ENCODE measurements at regions not wholly inside any gene's neighbourhood (a gene's known extent, or its start where the extent isn't known, plus 50 kb on each side); places are given as distances from the start of the nearest gene placed in this dataset.

DNA sequence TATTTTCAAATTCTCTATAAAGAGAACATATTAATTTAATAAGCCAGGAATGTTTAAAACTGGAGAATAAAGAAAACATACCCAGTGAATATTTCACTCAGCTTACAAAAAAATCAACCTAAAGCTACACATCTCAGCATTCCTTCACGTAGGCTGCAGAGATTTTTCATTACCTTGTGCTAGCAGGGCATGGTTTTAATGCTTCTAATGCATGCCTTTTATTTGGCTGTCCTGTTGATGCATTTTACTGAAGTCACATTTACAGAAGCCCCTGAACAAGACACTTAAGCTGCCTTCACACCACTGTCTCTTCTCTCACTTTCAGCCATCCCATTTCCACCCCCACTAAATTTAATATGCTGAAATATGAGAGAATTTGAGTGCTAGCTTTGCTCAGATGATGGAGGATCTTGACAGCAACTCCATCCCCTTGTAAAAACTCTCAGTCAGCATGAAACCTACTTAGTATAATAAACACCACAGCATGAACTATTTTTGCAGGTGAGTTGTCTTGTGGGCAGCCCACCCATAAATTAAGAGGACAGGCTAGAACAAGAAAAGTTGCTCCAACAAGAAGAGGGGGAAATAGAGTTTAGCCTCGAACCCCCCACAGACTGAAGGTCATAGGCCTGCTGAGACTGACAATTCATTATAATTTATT is 159.4 kb downstream of the SIM1 start:
- TF ChIP-seq, protein P1, sequence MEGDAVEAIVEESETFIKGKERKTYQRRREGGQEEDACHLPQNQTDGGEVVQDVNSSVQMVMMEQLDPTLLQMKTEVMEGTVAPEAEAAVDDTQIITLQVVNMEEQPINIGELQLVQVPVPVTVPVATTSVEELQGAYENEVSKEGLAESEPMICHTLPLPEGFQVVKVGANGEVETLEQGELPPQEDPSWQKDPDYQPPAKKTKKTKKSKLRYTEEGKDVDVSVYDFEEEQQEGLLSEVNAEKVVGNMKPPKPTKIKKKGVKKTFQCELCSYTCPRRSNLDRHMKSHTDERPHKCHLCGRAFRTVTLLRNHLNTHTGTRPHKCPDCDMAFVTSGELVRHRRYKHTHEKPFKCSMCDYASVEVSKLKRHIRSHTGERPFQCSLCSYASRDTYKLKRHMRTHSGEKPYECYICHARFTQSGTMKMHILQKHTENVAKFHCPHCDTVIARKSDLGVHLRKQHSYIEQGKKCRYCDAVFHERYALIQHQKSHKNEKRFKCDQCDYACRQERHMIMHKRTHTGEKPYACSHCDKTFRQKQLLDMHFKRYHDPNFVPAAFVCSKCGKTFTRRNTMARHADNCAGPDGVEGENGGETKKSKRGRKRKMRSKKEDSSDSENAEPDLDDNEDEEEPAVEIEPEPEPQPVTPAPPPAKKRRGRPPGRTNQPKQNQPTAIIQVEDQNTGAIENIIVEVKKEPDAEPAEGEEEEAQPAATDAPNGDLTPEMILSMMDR (IDR thresholded peaks at IDR 0.05; ENCODE audit: poor library complexity, severe bottlenecking): no peak
- TF ChIP-seq, protein P2, sequence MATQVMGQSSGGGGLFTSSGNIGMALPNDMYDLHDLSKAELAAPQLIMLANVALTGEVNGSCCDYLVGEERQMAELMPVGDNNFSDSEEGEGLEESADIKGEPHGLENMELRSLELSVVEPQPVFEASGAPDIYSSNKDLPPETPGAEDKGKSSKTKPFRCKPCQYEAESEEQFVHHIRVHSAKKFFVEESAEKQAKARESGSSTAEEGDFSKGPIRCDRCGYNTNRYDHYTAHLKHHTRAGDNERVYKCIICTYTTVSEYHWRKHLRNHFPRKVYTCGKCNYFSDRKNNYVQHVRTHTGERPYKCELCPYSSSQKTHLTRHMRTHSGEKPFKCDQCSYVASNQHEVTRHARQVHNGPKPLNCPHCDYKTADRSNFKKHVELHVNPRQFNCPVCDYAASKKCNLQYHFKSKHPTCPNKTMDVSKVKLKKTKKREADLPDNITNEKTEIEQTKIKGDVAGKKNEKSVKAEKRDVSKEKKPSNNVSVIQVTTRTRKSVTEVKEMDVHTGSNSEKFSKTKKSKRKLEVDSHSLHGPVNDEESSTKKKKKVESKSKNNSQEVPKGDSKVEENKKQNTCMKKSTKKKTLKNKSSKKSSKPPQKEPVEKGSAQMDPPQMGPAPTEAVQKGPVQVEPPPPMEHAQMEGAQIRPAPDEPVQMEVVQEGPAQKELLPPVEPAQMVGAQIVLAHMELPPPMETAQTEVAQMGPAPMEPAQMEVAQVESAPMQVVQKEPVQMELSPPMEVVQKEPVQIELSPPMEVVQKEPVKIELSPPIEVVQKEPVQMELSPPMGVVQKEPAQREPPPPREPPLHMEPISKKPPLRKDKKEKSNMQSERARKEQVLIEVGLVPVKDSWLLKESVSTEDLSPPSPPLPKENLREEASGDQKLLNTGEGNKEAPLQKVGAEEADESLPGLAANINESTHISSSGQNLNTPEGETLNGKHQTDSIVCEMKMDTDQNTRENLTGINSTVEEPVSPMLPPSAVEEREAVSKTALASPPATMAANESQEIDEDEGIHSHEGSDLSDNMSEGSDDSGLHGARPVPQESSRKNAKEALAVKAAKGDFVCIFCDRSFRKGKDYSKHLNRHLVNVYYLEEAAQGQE (IDR thresholded peaks at IDR 0.05; ENCODE audit: borderline replicate concordance): no peak
- peak; percentile 21 for TF ChIP-seq POLR2AphosphoS5 (IDR thresholded peaks at IDR 0.05)
- no peak for TF ChIP-seq EZH2 (IDR thresholded peaks at IDR 0.05; ENCODE audit: borderline replicate concordance, insufficient read depth, low read length, poor library complexity, severe bottlenecking)
- TF ChIP-seq SMC3 (conservative IDR thresholded peaks at IDR 0.05; ENCODE audit: poor library complexity): no peak
- no peak for TF ChIP-seq MXI1 (conservative IDR thresholded peaks at IDR 0.05; ENCODE audit: poor library complexity, severe bottlenecking)
- TF ChIP-seq RAD21 (conservative IDR thresholded peaks at IDR 0.05): no peak
- no peak for TF ChIP-seq TAF1 (IDR thresholded peaks at IDR 0.05; ENCODE audit: low read depth)
